MM.1S (cell line): ENCODE measurements at regions not wholly inside any gene's neighbourhood (a gene's known extent, or its start where the extent isn't known, plus 50 kb on each side); places are given as distances from the start of the nearest gene placed in this dataset.

Experiments
- DNase-seq: peaks from one replicate; pipeline ENCODE4 v3.0.0-alpha.2; 2015
- H2AFZ ChIP-seq: fragments of 300-600 bp; sonication (generic); 2 replicates; pipeline ENCODE4 v1.6.0; 2016; ENCODE audit warnings: antibody characterized with exemption, low read length
- H3F3A ChIP-seq: fragments of 300-600 bp; sonication (generic); 2 replicates; pipeline ENCODE4 v1.6.1; 2016; ENCODE audit warnings: mild to moderate bottlenecking, antibody characterized with exemption, low read length, moderate library complexity, mixed read lengths; ENCODE audit not compliant: insufficient read depth
- H3K27ac ChIP-seq: fragments of 300-600 bp; sonication (generic); 2 replicates; pipeline ENCODE4 v1.5.1; 2016; ENCODE audit warnings: mild to moderate bottlenecking, low read length
- H3K27me3 ChIP-seq: fragments of 300-600 bp; sonication (generic); replicated peaks from 2 replicates; pipeline ENCODE4 v1.6.0; 2016; ENCODE audit warnings: low read length; ENCODE audit not compliant: insufficient read depth
- H3K36me3 ChIP-seq: fragments of 300-600 bp; sonication (generic); replicated peaks from 2 replicates; pipeline ENCODE4 v1.6.1; 2016; ENCODE audit warnings: mild to moderate bottlenecking, low read length, mixed read lengths; ENCODE audit not compliant: insufficient read depth
- H3K4me1 ChIP-seq: fragments of 300-600 bp; sonication (generic); 2 replicates; pipeline ENCODE4 v1.6.1; 2016; ENCODE audit warnings: low read length, mixed read lengths
- H3K4me2 ChIP-seq: fragments of 300-600 bp; sonication (generic); 2 replicates; pipeline ENCODE4 v1.6.0; 2016; ENCODE audit warnings: low read depth, low read length
- H3K4me3 ChIP-seq: fragments of 300-600 bp; sonication (generic); 2 replicates; pipeline ENCODE4 v1.5.1; 2016; ENCODE audit warnings: low read length, mixed read lengths
- H3K79me2 ChIP-seq: fragments of 300-600 bp; sonication (generic); 2 replicates; pipeline ENCODE4 v1.6.1; 2016; ENCODE audit warnings: mixed run types, low read length, mixed read lengths
- H3K9ac ChIP-seq: fragments of 300-600 bp; sonication (generic); 2 replicates; pipeline ENCODE4 v1.6.1; 2016; ENCODE audit warnings: low read length, mixed read lengths
- H3K9me2 ChIP-seq: fragments of 300-600 bp; sonication (generic); replicated peaks from 2 replicates; pipeline ENCODE4 v1.6.1; 2016; ENCODE audit warnings: mild to moderate bottlenecking, low read length, mixed read lengths; ENCODE audit not compliant: insufficient read depth
- H3K9me3 ChIP-seq: fragments of 300-600 bp; sonication (generic); replicated peaks from 2 replicates; pipeline ENCODE4 v1.6.1; 2016; ENCODE audit warnings: mild to moderate bottlenecking, low read length, mixed read lengths; ENCODE audit not compliant: insufficient read depth
- H4K20me1 ChIP-seq: fragments of 300-600 bp; sonication (generic); 2 replicates; pipeline ENCODE4 v1.6.1; 2016; ENCODE audit warnings: mild to moderate bottlenecking, low read length, moderate library complexity, mixed read lengths; ENCODE audit not compliant: insufficient read depth
- EZH2 ChIP-seq: fragments of 300-600 bp; sonication (generic); optimal IDR thresholded peaks from 2 replicates; pipeline ENCODE3; 2017; ENCODE audit warnings: low read depth, mild to moderate bottlenecking, antibody characterized with exemption, low read length, mixed read lengths
- EZH2phosphoT487 ChIP-seq: fragments of 300-600 bp; sonication (generic); IDR thresholded peaks from 2 replicates; pipeline ENCODE4 v1.6.1; 2018; ENCODE audit warnings: antibody characterized with exemption, low read length
- TF ChIP-seq, protein P1 (sequence below): fragments of 300-600 bp; sonication (generic); IDR thresholded peaks from 2 replicates; pipeline ENCODE4 v1.5.1; 2016; ENCODE audit warnings: antibody characterized with exemption, low read length, mixed read lengths

DNA sequence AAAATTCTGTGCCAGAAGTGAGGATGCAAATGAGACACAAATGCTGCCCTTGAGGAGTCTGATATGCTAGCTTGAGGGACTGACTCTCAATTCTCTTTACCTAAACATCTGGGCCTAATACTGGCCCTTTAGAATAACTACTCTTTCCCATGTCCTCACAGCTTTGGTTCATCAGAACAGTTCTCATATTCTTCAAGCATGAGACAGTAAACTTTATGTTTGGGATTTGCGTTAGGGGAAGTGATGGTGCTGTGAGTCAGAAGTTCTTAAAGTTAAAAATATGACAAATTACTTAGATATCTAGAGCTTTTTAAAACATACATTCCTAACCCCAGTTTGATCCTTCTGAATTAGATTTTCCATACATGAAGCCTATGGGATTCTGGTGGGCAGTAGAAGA is 665.0 kb upstream of the RGMB start:
- no peak overlapping the region for H3K27ac ChIP-seq
- H3K27me3 ChIP-seq = no peaks in the 10 kb centered on the region
- H2AFZ ChIP-seq = no peak overlapping the region
- no peaks in the 10 kb centered on the region for H3K9me3 ChIP-seq
- TF ChIP-seq EZH2phosphoT487 (no peak), EZH2 (no peak)
- TF ChIP-seq, protein P1, sequence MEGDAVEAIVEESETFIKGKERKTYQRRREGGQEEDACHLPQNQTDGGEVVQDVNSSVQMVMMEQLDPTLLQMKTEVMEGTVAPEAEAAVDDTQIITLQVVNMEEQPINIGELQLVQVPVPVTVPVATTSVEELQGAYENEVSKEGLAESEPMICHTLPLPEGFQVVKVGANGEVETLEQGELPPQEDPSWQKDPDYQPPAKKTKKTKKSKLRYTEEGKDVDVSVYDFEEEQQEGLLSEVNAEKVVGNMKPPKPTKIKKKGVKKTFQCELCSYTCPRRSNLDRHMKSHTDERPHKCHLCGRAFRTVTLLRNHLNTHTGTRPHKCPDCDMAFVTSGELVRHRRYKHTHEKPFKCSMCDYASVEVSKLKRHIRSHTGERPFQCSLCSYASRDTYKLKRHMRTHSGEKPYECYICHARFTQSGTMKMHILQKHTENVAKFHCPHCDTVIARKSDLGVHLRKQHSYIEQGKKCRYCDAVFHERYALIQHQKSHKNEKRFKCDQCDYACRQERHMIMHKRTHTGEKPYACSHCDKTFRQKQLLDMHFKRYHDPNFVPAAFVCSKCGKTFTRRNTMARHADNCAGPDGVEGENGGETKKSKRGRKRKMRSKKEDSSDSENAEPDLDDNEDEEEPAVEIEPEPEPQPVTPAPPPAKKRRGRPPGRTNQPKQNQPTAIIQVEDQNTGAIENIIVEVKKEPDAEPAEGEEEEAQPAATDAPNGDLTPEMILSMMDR = no peak
- no peak overlapping the region for H3K4me3 ChIP-seq
- H3K9me2 ChIP-seq = no peaks in the 10 kb centered on the region
- H3K4me2 ChIP-seq = no peak overlapping the region
- H3K36me3 ChIP-seq = no peaks in the 10 kb centered on the region
- no peaks in the 10 kb centered on the region for H3K4me1 ChIP-seq
- H3K9ac ChIP-seq = no peak overlapping the region
- H4K20me1 ChIP-seq = no peaks in the 10 kb centered on the region
- DNase-seq = no peak
- no peaks in the 10 kb centered on the region for H3F3A ChIP-seq
- H3K79me2 ChIP-seq = no peaks in the 10 kb centered on the region

DNA sequence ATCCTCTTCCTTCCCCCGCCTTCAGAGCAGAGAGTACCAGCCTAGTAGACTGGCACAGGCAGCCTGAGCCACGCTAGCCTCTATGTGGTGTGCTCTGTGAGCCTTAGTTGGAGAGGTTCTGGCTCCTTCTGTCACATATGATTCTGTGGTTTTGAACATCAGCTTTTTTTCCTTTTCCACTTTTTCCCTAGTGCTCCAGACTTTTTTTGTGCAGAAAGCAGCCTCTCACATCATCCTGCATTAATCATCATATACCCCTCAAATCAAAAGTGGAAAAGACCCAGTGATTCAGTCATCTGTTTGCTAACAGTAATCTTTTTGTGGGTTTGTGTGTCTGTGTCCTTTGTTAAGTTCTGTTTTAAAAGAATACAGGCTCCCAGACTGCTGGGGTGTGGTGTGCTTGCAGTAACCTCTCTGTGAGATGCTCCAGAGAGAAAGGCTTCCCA is 663.9 kb upstream of the RGMB start:
- Histone ChIP-seq H3K27me3 (no peaks in the 10 kb centered on the region), H2AFZ (no peak overlapping the region), H3K9ac (no peak overlapping the region), H4K20me1 (no peaks in the 10 kb centered on the region), H3K79me2 (no peaks in the 10 kb centered on the region), H3K27ac (no peak overlapping the region), H3K4me1 (no peaks in the 10 kb centered on the region), H3F3A (no peaks in the 10 kb centered on the region), H3K4me3 (no peak overlapping the region), H3K9me3 (no peaks in the 10 kb centered on the region), H3K36me3 (no peaks in the 10 kb centered on the region), H3K9me2 (no peaks in the 10 kb centered on the region), H3K4me2 (no peak overlapping the region)
- DNase-seq = no peak
- no peak for TF ChIP-seq EZH2

DNA sequence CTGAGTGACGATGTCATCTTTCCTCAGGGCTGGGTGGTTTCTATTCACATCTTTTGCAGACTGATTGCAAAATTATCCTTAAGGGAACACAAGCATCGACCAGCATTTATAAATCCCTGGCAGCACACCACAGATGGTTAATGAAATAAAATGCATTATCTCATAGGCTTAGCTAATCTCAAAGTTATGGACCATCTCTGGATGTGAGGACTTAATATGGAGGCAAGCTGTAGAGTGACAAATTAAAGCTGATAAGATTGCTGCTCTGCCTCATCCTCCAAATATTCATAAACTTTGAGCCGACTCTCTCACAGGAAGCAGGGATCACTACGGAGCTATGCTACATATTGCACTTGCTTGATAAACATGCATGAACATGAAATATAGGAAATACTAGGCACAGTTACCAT is 663.2 kb upstream of the RGMB start:
- H3K9ac ChIP-seq = no peak overlapping the region
- no peaks in the 10 kb centered on the region for H3K9me2 ChIP-seq
- no peak overlapping the region for H2AFZ ChIP-seq
- H3K79me2 ChIP-seq = no peaks in the 10 kb centered on the region
- no peaks in the 10 kb centered on the region for H3F3A ChIP-seq
- H3K4me1 ChIP-seq = no peaks in the 10 kb centered on the region
- TF ChIP-seq EZH2phosphoT487 = no peak
- TF ChIP-seq, protein P1 = no peak
- TF ChIP-seq EZH2 = no peak
- no peak for DNase-seq
- no peaks in the 10 kb centered on the region for H4K20me1 ChIP-seq
- no peak overlapping the region for H3K4me3 ChIP-seq
- no peaks in the 10 kb centered on the region for H3K36me3 ChIP-seq
- no peak overlapping the region for H3K4me2 ChIP-seq
- H3K27me3 ChIP-seq = no peaks in the 10 kb centered on the region
- no peak overlapping the region for H3K27ac ChIP-seq
- no peaks in the 10 kb centered on the region for H3K9me3 ChIP-seq

DNA sequence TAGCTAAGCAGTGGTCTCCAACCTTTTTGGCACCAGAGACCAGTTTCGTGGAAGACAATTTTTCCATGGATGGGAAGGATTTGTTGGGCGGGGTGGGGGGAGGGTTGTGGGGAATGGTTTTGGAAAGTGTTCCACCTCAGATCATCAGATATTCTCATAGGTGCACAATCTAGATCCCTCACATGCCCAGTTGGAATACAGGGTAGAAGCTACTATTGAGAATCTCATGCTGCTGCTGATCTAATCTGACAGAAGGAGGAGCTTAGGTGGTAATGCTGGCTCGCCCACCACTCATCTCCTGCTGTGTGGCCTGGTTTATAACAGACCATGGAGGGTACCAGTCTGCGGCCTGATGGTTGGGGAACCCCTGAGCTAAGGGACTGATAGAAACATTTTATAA is 662.7 kb upstream of the RGMB start:
- no peaks in the 10 kb centered on the region for H3K4me1 ChIP-seq
- H3K4me3 ChIP-seq = no peak overlapping the region
- H2AFZ ChIP-seq = no peak overlapping the region
- H4K20me1 ChIP-seq = no peaks in the 10 kb centered on the region
- no peaks in the 10 kb centered on the region for H3K9me2 ChIP-seq
- no peak for DNase-seq
- H3K9ac ChIP-seq = no peak overlapping the region
- no peak overlapping the region for H3K4me2 ChIP-seq
- H3K9me3 ChIP-seq = no peaks in the 10 kb centered on the region
- H3K27ac ChIP-seq = no peak overlapping the region
- H3K36me3 ChIP-seq = no peaks in the 10 kb centered on the region
- H3F3A ChIP-seq = no peaks in the 10 kb centered on the region
- no peaks in the 10 kb centered on the region for H3K79me2 ChIP-seq
- no peak for TF ChIP-seq EZH2
- TF ChIP-seq, protein P1 = no peak
- no peak for TF ChIP-seq EZH2phosphoT487
- H3K27me3 ChIP-seq = no peaks in the 10 kb centered on the region
